Mucosa of descending colon (tissue), 3 donors: ENCODE measurements at regions not wholly inside any gene's neighbourhood (a gene's known extent, or its start where the extent isn't known, plus 50 kb on each side); places are given as distances from the start of the nearest gene placed in this dataset.

Experiments used
- ATAC-seq: fragments of 200-7000 bp; cut with Tn5 transposase; one replicate; pipeline ENCODE4 v1.9.1; 2020; ENCODE audit warnings: mild to moderate bottlenecking, moderate library complexity
- DNase-seq, 3 donors: peaks; one replicate each; pipeline ENCODE4 v3.0.0-alpha.2; 2020
- H3K36me3 ChIP-seq: fragments of 200-600 bp; one replicate; pipeline ENCODE4 v1.8.0; 2021; ENCODE audit warnings: low read depth, mild to moderate bottlenecking
- H3K4me1 ChIP-seq: fragments of 200-600 bp; one replicate; pipeline ENCODE4 v1.8.0; 2021; ENCODE audit warnings: low read depth, mild to moderate bottlenecking
- H3K4me3 ChIP-seq: fragments of 200-600 bp; one replicate; pipeline ENCODE4 v1.8.0; 2021; ENCODE audit warnings: mild to moderate bottlenecking
- H3K9me3 ChIP-seq: fragments of 200-600 bp; one replicate; pipeline ENCODE4 v1.8.0; 2021; ENCODE audit warnings: mild to moderate bottlenecking
- CTCF ChIP-seq: fragments of 200-600 bp; IDR thresholded peaks from one replicate; pipeline ENCODE4 v1.8.0; 2022; ENCODE audit warnings: antibody characterized with exemption, mild to moderate bottlenecking
- intact Hi-C, 2 donors: fragments of 100-400 bp; cut with DNase I in 1 of 2; cut with micrococcal nuclease in 1 of 2; formaldehyde crosslinking; loops; one replicate each; pipeline versions ENCODE4 v1.11.0 to v1.11.1; 2022; cut with DNase I, micrococcal nuclease
- donor health status: DM: no; HTN: no; CAD: no; lungs with moderate emphysema.
- donor health status: DM: no; HTN: no; CAD: no.
- donor health status: DM: no; HTN: yes; CAD: no.

DNA sequence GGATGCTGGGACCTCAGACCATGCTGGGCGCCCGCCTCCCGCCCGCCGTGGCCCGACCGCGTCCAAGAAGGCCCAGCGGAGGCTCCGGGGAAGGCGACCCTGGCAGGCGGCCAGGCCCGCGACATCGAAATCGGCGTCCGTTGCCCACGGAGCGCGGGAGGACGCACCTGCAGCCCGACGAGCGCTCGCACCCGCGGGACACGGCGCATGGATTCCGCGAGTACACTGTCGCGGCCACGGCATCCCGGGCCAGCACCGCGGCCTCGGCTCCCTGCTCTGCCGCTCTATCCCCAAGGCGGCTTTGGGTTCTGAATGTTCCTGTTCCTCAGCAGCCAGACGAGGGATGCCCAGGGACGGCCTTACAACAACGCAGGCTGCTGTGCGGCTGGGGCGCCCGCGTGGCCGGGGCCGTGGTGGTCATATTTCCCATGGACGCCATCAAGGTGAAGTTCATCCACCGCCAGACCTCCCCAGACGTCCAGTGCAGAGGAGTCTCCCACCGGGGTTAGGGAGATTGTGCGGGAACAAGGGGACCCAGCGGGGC lies 67.5 kb upstream of the ZNF722 start:
- ATAC-seq = no peak
- H3K4me1 ChIP-seq = no peaks in the 10 kb centered on the region
- H3K36me3 ChIP-seq = no peaks in the 10 kb centered on the region
- no peak overlapping the region for H3K4me3 ChIP-seq
- DNase-seq = no peak
- H3K9me3 ChIP-seq = peaks cover 25% of the 10 kb centered on the region
- intact Hi-C loops = no loop called here
- TF ChIP-seq CTCF = no peak

GRCh38 chr7:63931985-63932577 lies 66.6 kb upstream of the ZNF722 start:
- DNase-seq (no peak), ATAC-seq (no peak)
- Histone ChIP-seq H3K4me1 (no peaks in the 10 kb centered on the region), H3K9me3 (peaks cover 31% of the 10 kb centered on the region), H3K36me3 (no peaks in the 10 kb centered on the region), H3K4me3 (no peak overlapping the region)
- TF ChIP-seq CTCF = no peak
- intact Hi-C loops = no loop called here
